ENCODE measurements at regions not wholly inside any gene's neighbourhood (a gene's known extent, or its start where the extent isn't known, plus 50 kb on each side); places are given as distances from the start of the nearest gene placed in this dataset.

GRCh38 chr2:23114299-23114698, 270.7 kb upstream of the KLHL29 start:
- H3K27me3 ChIP-seq, result no peaks in the 10 kb centered on the region
- ATAC-seq, result no peak
- intact Hi-C loops (cut with DNase I), result no loop called here

GRCh38 chr2:23118313-23118712, 266.7 kb upstream of the KLHL29 start:
- no peaks in the 10 kb centered on the region for H3K9me3 ChIP-seq
- DNase-seq, result no peak
- no peaks in the 10 kb centered on the region for H3K4me1 ChIP-seq
- no peak for TF ChIP-seq CTCF (IDR thresholded peaks at IDR 0.05)
- H3K4me3 ChIP-seq, result no peak overlapping the region
- H3K36me3 ChIP-seq, result no peaks in the 10 kb centered on the region
- intact Hi-C loops (cut with DNase I), result no loop called here
- no peak for ATAC-seq
- no peak overlapping the region for H3K27ac ChIP-seq
- H3K27me3 ChIP-seq, result no peaks in the 10 kb centered on the region

More at GRCh38 chr2:23114299-23114698, 270.7 kb upstream of the KLHL29 start:
- no peaks in the 10 kb centered on the region for H3K36me3 ChIP-seq
- H3K9me3 ChIP-seq, result peaks cover 0 to 2% of the 10 kb centered on the region in 2 donors
- H3K4me3 ChIP-seq, result no peak overlapping the region
- H3K27ac ChIP-seq, result no peak overlapping the region
- no peaks in the 10 kb centered on the region for H3K4me1 ChIP-seq
- no peak for DNase-seq
- no peak for TF ChIP-seq CTCF (IDR thresholded peaks at IDR 0.05)

GRCh38 chr2:23118894-23119293, 266.1 kb upstream of the KLHL29 start:
- no peak for DNase-seq
- no peaks in the 10 kb centered on the region for H3K9me3 ChIP-seq
- H3K4me1 ChIP-seq, result no peaks in the 10 kb centered on the region
- no peak for TF ChIP-seq CTCF (IDR thresholded peaks at IDR 0.05)
- H3K27me3 ChIP-seq, result no peaks in the 10 kb centered on the region
- no peak overlapping the region for H3K27ac ChIP-seq
- H3K4me3 ChIP-seq, result no peak overlapping the region
- intact Hi-C loops (cut with DNase I), result no loop called here
- H3K36me3 ChIP-seq, result no peaks in the 10 kb centered on the region
- no peak for ATAC-seq

- ATAC-seq, result no peak
- DNase-seq, result no peak
- Histone ChIP-seq H3K27me3 (no peaks in the 10 kb centered on the region), H3K4me3 (no peak overlapping the region), H3K27ac (no peak overlapping the region), H3K4me1 (no peaks in the 10 kb centered on the region), H3K9me3 (no peaks in the 10 kb centered on the region), H3K36me3 (no peaks in the 10 kb centered on the region)
- intact Hi-C loops (cut with DNase I), result no loop called here
- no peak for TF ChIP-seq CTCF (IDR thresholded peaks at IDR 0.05)
Observed at GRCh38 chr2:23120161-23120560, 264.8 kb upstream of the KLHL29 start.

- H3K27me3 ChIP-seq, result no peaks in the 10 kb centered on the region
- DNase-seq (no peak), ATAC-seq (no peak)
- intact Hi-C loops (cut with DNase I), result no loop called here
- H3K4me1 ChIP-seq, result no peaks in the 10 kb centered on the region
- H3K9me3 ChIP-seq, result no peaks in the 10 kb centered on the region
- no peak overlapping the region for H3K27ac ChIP-seq
- H3K4me3 ChIP-seq, result no peak overlapping the region
- no peaks in the 10 kb centered on the region for H3K36me3 ChIP-seq
- TF ChIP-seq CTCF (IDR thresholded peaks at IDR 0.05), result no peak
Observed at GRCh38 chr2:23121968-23122648, 262.9 kb upstream of the KLHL29 start.
